Heart left ventricle (tissue), 16 donors: ENCODE measurements at regions not wholly inside any gene's neighbourhood (a gene's known extent, or its start where the extent isn't known, plus 50 kb on each side); places are given as distances from the start of the nearest gene placed in this dataset.

Source experiments
- ATAC-seq, 4 donors: fragments of 200-7000 bp; cut with Tn5 transposase; one replicate each; pipeline ENCODE4 v1.9.1; 2020 to 2022; ENCODE audit warnings: moderate library complexity in 4 of 4, mild to moderate bottlenecking in 3 of 4, moderate number of reproducible peaks in 1 of 4
- DNase-seq, 5 donors: peaks; one replicate each; pipeline ENCODE4 v3.0.0-alpha.2; 2020
- H3K27ac ChIP-seq, 12 donors: fragments of 200-600 bp; sonication (generic) in 4 of 12; one replicate each; pipeline versions ENCODE4 v1.5.0 to v1.8.0; 2016 to 2022; ENCODE audit warnings: mild to moderate bottlenecking in 2 of 12
- H3K27me3 ChIP-seq, 9 donors: fragments of 200-600 bp; sonication (generic) in 2 of 9; one replicate each; pipeline versions ENCODE4 v1.5.1 to v1.8.0; 2016 to 2022; ENCODE audit warnings: mild to moderate bottlenecking in 3 of 9
- H3K36me3 ChIP-seq, 9 donors: fragments of 200-600 bp; sonication (generic) in 2 of 9; one replicate each; pipeline versions ENCODE4 v1.5.0 to v1.8.0; 2018 to 2022; ENCODE audit warnings: mild to moderate bottlenecking in 2 of 9
- H3K4me1 ChIP-seq, 12 donors: fragments of 200-600 bp; sonication (generic) in 4 of 12; one replicate each; pipeline versions ENCODE4 v1.5.0 to v1.8.0; 2016 to 2022; ENCODE audit warnings: mild to moderate bottlenecking in 3 of 12
- H3K4me3 ChIP-seq, 12 donors: fragments of 200-600 bp; sonication (generic) in 4 of 12; one replicate each; pipeline versions ENCODE4 v1.5.0 to v1.8.0; 2017 to 2022; ENCODE audit warnings: mild to moderate bottlenecking in 9 of 12, moderate library complexity in 4 of 12
- H3K9me3 ChIP-seq, 12 donors: fragments of 200-600 bp; sonication (generic) in 4 of 12; one replicate each; pipeline versions ENCODE4 v1.5.0 to v1.8.0; 2016 to 2022; ENCODE audit warnings: mild to moderate bottlenecking in 1 of 12
- POLR2A ChIP-seq, 2 donors: fragments of 450-650 bp; IDR thresholded peaks; one replicate each; pipeline ENCODE4 v1.6.1; 2017; ENCODE audit warnings: antibody characterized with exemption in 2 of 2, mild to moderate bottlenecking in 2 of 2, moderate library complexity in 2 of 2
- WGBS, 4 donors: extraction: QIAGEN DNeasy Blood & Tissue Kit in 2 of 4; methylation state at CpG; one replicate each; pipeline versions ENCODE4 v1.1.5 to v1.1.7; 2013 to 2018; 5-methylcytosine and 5-hydroxymethylcytosine counted together
- intact Hi-C, 10 donors: fragments of 100-400 bp; cut with DNase I; formaldehyde crosslinking; loops; one replicate each; pipeline versions ENCODE4 v1.11.1 to v1.14.2; 2022
- TF ChIP-seq, protein P1 (sequence below), 12 donors: fragments of 200-600 bp; sonication (generic) in 4 of 12; IDR thresholded peaks; one replicate each; pipeline versions ENCODE4 v1.5.0 to v1.8.0; 2018 to 2022; ENCODE audit warnings: antibody characterized with exemption in 12 of 12, mild to moderate bottlenecking in 5 of 12
- donor health status: ischemic (EF 13 %, LVEDD 7.1; RV severe dilation, severe dysfunction).
- donor health status: healthy with polysubstance abuse.
- donor health status: DM: no; HTN: yes; CAD: no.
- donor health status: DM: no; HTN: no; CAD: no.
- donor health status: ischemic (EF 25% LVEDD 6.9; RV normal size, moderate dysfunction).
- donor health status: ischemic (EF 25% LVEDD 5.7; RV mildly dilated, moderate dysfunction).
- donor health status: healthy.
- donor health status: DM: yes; HTN: yes; CAD: no.
- donor health status: ischemic (EF 35%, LVEDD 5.7; RV mildly dilated, moderate dysfunction).
- donor health status: nonischemic (EF 11% LVEDD 7.7; RV severe dilation, severe dysfunction).
- donor health status: DM: yes; HTN: yes; CAD: no.
- donor health status: PGD.
- donor health status: ischemic (EF 29% LVEDD 5.4; RV normal size, mild dysfunction).
- donor health status: nonischemic (EF 23%, LVEDD 6.1; RV moderate dilation, normal function).

DNA sequence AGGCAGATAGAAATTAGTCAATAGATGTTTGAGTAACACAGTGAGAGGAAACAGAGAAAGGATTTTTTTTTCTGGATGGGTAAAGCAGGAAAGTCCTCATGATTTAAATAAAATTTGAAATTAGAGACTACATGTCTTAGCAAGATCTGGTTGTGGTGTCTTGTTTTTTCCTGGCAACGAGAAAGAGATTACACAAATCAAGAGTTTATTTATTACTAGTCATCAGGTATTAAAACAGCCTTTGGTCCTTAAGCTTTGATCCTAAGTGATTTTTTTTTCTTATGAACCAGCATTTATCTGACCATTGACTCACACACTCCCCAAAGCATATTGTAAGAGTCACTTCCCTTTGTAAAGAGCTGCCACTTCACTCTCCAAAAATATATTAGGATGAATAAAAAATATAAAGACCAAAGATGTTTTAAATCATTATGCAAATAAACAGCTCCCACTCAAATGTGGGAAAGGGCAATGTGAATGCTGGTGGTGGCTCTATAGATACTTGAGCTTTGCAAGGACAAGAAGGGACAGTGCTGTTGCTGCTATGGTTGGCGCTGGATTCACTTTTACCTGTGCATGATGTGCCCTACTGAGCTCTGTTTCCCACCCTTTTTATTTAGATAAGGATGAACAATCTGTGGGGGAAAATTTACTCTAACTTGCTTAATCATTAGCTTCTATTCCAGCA, 1726.5 kb downstream of the MAT2B start:
- no peaks in the 10 kb centered on the region for H3K4me1 ChIP-seq
- 59 to 74% (median 65%) methylated on average over 2 of the region's 2 CpGs for WGBS, 4 donors
- no peaks in the 10 kb centered on the region for H3K36me3 ChIP-seq
- H3K9me3 ChIP-seq = peaks cover 0 to 5% (median 0%) of the 10 kb centered on the region in 12 donors
- H3K4me3 ChIP-seq = no peak overlapping the region
- no peak overlapping the region for H3K27ac ChIP-seq
- H3K27me3 ChIP-seq = no peaks in the 10 kb centered on the region
- ATAC-seq = no peak
- intact Hi-C loops = no loop called here
- DNase-seq = no peak
- TF ChIP-seq, protein P1, sequence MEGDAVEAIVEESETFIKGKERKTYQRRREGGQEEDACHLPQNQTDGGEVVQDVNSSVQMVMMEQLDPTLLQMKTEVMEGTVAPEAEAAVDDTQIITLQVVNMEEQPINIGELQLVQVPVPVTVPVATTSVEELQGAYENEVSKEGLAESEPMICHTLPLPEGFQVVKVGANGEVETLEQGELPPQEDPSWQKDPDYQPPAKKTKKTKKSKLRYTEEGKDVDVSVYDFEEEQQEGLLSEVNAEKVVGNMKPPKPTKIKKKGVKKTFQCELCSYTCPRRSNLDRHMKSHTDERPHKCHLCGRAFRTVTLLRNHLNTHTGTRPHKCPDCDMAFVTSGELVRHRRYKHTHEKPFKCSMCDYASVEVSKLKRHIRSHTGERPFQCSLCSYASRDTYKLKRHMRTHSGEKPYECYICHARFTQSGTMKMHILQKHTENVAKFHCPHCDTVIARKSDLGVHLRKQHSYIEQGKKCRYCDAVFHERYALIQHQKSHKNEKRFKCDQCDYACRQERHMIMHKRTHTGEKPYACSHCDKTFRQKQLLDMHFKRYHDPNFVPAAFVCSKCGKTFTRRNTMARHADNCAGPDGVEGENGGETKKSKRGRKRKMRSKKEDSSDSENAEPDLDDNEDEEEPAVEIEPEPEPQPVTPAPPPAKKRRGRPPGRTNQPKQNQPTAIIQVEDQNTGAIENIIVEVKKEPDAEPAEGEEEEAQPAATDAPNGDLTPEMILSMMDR (IDR thresholded peaks at IDR 0.05) = no peak
- no peak for TF ChIP-seq POLR2A (IDR thresholded peaks at IDR 0.05)

DNA sequence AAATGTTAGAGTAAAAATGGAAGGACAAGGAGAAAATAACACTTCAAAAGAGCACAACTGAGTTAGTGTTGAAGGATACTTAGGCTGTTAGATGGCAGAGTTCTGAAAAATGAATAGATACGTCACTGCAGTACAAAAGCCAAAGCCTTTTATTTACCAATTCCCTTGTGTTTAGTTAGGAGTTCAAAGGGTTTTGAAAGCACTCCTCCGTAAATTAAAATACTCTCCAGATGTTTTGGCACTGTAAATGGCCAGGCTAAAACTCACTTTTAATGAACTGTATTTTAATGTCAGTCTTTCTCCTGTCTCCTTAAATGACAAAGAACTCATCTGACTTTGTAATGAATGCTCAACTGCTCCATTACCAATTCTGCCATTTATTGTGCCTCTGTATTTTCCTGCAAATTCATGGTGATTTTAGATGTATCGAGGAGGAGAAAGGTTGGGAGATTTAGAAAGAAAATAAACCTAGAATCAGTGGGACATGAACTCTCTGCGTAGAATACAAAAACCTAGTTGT, 1727.2 kb downstream of the MAT2B start:
- intact Hi-C loops = no loop called here
- Histone ChIP-seq H3K27ac (no peak overlapping the region), H3K36me3 (no peaks in the 10 kb centered on the region), H3K27me3 (no peaks in the 10 kb centered on the region), H3K4me3 (no peak overlapping the region), H3K4me1 (no peaks in the 10 kb centered on the region), H3K9me3 (peaks cover 0 to 5% (median 0%) of the 10 kb centered on the region in 12 donors)
- 53 to 63% (median 55%) methylated on average over 4 of the region's 4 CpGs for WGBS, 4 donors
- ATAC-seq (no peak), DNase-seq (no peak)
- TF ChIP-seq, protein P1 (IDR thresholded peaks at IDR 0.05) = no peak
- no peak for TF ChIP-seq POLR2A (IDR thresholded peaks at IDR 0.05)

DNA sequence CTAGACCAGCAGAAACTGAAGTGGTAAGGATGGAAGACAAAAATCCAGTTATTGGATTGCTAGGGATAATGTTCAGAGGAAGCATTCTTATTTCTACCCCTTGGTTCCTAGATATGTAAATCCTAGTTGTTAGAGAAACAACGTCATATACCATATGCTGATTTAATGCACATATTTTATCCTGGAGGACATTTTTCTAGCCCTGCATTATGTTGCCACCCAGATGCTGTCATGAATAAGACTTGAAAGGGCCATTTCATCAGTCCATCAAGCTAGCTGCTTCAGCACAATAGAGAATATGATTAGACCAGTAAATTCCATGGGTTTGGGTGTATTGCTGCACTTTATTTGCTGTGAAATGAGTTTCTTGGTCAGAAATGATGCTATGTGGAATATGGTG, 1736.4 kb downstream of the MAT2B start:
- intact Hi-C loops = no loop called here
- WGBS, 4 donors = 88 to 95% (median 93%) methylated on average over 1 of the region's 1 CpG
- H3K4me1 ChIP-seq = no peaks in the 10 kb centered on the region
- H3K27ac ChIP-seq = no peak overlapping the region
- no peaks in the 10 kb centered on the region for H3K9me3 ChIP-seq
- H3K4me3 ChIP-seq = no peak overlapping the region
- H3K27me3 ChIP-seq = no peaks in the 10 kb centered on the region
- no peak for ATAC-seq
- no peak for DNase-seq
- TF ChIP-seq, protein P1 (IDR thresholded peaks at IDR 0.05) = no peak
- TF ChIP-seq POLR2A (IDR thresholded peaks at IDR 0.05) = no peak
- no peaks in the 10 kb centered on the region for H3K36me3 ChIP-seq

DNA sequence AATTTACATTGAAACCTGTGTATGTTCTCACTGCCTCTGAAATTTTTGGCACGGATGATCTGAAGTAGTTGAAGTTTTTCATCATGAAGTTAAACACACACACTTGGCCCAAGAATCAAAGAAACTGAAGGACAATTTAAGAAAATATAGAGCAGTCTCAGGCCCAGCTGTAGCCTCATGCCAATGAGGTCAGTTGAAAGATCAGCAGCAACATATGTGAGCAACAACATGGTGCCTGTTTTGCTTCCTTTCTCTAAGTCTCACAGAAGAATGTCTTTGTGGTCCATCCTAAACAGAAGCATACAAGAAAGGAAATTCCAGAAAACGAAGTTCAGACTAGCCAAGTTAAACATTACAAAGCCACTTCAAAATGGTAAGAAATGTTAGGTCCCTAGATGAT, 1737.2 kb downstream of the MAT2B start:
- Histone ChIP-seq H3K4me1 (no peaks in the 10 kb centered on the region), H3K36me3 (no peaks in the 10 kb centered on the region), H3K27ac (no peak overlapping the region), H3K27me3 (no peaks in the 10 kb centered on the region), H3K9me3 (no peaks in the 10 kb centered on the region), H3K4me3 (no peak overlapping the region)
- TF ChIP-seq, protein P1 (IDR thresholded peaks at IDR 0.05) = no peak
- no peak for TF ChIP-seq POLR2A (IDR thresholded peaks at IDR 0.05)
- intact Hi-C loops = no loop called here
- DNase-seq (no peak), ATAC-seq (no peak)
- 50 to 70% (median 64%) methylated on average over 2 of the region's 2 CpGs for WGBS, 4 donors
